ENCODE measurements at regions not wholly inside any gene's neighbourhood (a gene's known extent, or its start where the extent isn't known, plus 50 kb on each side); places are given as distances from the start of the nearest gene placed in this dataset.

DNA sequence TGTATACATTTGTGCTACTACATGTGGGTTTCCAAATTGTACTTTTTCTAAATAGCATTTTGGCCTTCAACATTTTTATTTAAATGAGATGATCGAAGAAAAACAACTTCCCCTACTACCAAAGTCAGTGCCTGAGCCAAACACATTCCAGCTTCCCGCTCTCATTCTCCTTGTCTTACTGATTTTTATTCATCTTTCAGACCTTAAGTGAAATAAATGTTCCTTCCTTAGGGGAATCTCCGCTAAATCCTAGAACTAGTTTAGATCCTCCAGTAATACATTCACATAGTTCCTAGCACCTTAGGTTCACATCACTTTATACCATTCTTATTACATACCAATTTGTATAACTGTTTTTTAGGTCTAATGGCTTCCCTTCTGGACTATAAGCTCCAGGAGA is 122.3 kb upstream of the COL3A1 start:
- no peak for DNase-seq (ENCODE audit: low spot score)

DNA sequence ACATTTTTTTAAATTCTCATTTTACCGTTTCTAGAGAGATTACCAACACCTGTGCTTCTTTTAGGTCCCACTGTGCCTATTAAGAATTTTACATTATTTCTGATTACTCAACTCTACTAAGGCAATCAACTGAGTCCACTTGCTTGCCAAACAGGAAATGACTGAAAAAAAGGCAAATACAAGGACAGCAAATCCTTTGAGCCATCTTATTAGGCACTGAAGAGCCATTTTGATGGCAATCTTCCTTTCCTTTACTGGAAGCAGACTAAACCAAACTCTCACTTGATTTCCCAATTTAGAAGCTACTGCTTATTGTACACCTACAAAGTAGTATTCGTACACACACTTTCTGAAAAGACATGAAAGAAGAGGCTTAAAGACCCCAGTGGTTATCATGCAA is 121.4 kb upstream of the COL3A1 start:
- DNase-seq (ENCODE audit: low spot score): no peak

DNA sequence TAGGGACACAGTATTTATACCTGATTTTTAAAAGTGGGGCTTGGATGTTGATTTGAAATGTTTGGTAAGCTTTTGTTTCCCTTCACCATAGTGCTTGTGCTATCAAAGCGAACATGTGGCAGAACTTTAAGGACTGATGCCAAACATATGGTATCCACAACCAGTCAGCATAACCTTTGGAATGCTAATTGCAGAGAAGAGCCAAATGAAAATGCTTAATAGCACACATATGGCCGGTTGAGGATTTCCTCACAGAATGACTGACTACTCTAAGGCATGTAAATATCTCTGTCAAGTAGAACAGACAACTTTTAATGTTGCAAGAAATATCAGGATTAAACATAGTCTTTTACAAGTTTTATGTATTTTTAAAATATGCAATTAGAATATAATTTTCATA is 120.9 kb upstream of the COL3A1 start:
- DNase-seq (ENCODE audit: low spot score): no peak

DNA sequence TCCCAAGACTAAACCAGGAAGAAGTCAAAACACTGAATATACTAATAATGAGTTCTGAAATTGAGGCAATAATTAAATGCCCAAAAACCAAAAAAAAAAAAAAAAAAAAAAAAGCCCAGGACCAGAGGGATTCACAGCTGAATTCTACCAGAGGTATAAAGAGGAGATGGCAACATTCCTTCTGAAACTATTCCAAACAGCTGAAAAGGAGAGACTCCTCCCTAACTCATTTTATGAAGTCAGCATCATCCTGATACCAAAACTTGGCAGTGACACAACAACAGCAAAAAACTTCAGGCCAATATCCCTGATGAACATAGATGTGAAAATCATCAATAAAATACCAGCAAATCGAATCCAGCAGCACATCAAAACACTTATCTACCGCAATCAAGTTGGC is 108.5 kb upstream of the COL3A1 start:
- no peak for DNase-seq (ENCODE audit: low spot score)

DNA sequence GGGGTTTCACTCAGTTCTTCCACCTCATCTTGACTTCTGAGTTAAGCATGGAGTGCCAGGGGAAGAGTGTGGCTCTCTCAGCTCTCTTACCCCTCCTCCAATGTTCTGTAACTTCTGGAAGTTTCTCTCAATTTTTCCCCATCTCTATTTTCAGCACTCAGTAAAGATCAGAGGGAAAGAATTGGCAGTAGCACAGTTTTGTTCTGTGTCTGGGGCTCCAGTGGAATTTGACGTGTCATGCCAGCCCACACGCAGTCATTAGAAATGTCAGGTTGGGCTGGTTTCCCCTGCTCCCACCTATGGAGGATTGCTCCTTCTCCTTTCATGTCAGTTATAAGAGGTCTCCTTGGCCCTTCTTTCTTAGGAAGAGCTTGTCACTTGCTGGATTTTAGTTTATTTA is 104.6 kb upstream of the COL3A1 start:
- DNase-seq (ENCODE audit: low spot score): no peak

DNA sequence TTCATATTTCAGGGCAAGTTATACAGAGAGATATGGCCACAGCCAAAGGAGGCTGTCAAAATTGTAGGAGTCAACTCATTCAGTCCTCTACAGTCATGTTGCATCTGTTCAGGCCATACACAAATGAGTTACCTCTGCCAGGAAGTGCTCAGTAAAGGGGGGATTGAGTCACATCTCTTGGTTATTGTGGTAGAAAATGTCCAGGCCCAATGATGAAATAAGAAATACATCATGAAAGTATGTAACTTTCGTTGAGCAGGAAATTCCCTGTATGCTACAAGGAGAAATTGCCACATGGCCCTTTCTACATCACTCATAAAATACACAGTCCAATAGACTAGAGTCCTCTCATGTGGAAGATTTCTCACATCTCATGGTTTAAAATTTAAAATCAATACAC is 103.9 kb upstream of the COL3A1 start:
- DNase-seq (ENCODE audit: low spot score): no peak

DNA sequence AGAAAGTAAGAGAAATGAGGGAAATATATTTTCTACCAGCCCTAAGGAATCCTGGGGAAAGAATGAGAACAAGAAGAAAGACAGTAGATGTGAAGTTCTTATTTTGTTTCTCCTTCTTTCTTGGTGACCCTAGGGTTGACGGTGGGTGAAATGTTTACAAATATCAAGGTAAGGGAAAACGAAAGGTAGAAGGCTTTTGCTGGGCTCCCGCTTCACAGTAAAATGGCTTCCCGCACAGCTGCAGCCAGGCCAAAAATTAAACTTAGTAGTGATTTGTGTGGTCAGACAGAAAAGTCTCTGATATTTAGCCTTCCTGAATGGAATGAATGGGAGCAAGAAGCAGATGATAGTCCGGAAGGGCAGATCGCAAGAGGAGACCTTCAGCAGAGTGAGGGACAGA is 99.1 kb upstream of the COL3A1 start:
- no peak for DNase-seq (ENCODE audit: low spot score)

DNA sequence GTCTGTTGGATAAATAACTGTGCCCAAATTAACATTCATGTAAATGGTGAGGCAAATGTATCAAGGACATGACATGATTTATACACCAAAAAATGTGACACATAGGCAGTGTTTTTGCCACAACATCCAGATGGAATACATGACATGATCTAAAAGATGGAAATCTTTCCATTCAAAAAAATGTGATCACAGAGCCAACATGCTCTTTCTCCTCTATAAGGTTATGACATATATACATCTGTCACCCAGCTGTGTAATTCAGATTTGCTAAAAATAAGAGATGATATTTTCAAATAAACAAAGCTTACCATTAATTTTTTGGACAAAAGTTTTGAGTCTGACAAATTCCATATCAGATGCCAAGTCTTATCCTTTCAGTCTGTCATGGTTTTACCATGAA is 95.5 kb upstream of the COL3A1 start:
- DNase-seq (ENCODE audit: low spot score): no peak

DNA sequence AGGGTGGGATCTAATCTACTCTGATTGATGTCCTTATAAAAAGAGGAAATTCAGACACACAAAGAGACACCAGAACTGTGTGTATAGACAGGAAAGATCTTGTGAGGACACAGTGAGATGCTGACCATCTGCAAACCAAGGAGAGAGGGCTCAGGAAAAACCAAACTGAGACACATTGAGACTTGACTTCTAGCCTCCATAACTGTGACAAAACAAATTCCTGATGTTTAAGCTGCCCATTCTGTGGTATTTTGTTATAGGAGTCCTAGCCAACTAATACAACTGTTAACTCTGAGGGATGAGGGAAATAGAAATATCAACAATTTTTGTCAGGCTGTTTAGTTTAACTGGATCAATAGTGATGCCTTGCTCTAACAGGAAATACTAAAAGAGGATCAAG is 93.4 kb upstream of the COL3A1 start:
- DNase-seq (ENCODE audit: low spot score): no peak

DNA sequence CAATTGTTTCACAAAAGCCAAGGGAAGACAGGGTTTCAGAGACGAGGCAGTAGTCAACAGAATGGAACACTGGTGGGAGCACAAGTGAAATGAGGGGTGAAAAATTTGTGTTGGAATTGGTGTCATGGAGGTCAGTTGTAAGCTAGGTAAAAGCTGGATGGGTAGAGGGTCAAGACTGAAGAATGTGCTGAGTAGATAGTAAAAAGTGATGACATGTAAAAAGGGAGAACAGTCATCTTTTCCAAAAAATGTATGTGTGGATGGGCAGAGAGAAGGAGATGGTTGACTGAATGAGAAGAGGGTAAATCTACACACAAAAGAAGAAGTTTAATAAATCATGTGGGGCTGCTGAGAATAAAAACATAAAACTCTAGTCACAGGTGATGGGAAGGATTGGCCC is 92.7 kb upstream of the COL3A1 start:
- no peak for DNase-seq (ENCODE audit: low spot score)

DNA sequence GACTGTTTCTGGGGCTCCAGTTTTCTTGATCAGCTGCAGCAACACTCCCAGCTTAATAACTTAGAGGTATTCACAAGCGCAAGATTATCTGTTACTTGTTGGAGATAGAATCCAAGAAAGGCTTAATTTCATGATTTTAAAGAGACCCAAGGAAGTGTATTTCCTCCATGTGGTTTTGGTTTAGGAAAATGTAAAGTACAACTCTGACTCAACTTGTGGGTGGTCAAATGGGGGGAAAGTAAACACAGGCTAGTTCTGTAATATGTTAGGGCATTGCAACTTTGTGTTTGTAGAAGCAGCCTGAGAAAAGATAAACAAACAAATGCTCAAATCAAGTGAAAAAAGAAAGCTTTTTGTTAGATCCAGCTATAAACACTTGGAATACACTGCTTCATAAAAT is 90.1 kb upstream of the COL3A1 start:
- DNase-seq (ENCODE audit: low spot score): no peak

DNA sequence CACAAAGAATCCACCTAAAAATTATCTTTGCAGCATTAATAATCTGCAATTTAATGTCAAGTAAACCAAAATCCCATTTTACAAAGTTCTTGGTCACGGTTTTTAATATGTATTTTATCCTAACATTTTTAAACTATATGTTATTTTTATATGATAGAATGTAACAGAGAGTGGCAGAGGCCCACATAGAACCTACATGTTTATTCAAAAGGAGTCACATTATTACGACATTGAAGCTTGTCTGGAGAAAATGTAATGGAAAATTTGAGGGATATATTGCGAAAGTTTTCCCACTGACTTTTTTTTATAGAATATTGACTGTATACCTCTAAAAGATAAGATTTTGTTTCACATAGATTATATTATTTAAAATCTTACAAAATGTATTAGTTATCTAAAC is 89.7 kb upstream of the COL3A1 start:
- no peak for DNase-seq (ENCODE audit: low spot score)

DNA sequence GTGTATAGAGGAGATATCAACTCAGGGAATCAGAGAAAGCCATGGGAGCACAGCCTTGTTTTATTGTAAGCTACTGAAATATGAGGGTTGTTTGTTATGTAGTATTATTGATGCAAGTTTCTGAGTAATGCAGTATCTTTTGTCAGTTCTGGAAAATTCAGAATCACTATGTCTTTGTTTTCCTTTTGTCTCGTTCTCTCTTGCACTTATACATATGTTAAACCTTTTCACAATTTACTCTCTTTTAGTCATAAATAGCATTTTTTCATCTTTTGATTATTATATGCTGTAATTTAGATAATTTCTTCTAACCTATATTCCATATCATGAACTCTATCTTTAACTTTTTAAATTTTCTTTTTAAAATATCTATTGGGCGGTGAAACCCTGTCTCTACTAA is 85.0 kb upstream of the COL3A1 start:
- DNase-seq (ENCODE audit: low spot score): no peak

DNA sequence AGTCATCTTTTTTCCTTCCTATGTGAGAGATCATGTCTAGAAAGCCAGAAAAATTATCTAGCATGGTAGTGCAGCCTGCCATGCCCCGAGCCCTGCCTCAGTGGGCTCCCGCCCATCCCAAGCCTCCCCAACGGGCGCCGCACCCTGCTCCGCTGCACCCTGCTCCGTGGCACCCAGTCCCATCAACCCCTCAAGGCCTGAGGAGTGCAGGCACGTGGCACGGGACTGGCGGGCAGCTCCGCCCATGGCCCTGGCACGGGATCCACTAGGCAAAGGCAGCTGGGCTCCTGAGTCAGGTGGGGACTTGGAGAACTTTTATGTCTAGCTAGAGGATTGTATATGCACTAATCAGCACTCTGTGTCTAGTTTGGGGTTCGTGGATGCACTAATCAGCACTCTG is 83.4 kb upstream of the COL3A1 start:
- DNase-seq (ENCODE audit: low spot score): no peak

DNA sequence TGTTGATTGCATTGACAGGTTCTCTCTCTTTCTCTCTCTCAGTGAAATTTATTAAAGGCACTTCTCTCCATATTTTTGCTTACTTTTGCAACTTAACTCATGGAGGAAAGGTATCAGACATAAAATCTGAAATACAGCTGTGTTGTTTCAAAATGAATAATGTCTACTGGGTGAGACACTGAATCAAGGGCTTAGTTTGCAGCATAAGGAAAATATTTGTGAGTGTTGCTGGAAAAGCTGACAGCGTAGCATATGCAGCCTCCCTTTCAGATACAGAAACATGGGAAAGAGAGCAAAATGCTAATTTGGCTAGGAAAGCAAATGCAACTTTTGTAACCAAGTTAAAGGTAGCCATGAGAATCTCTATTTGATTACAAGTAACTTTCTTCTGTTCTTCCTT is 81.5 kb upstream of the COL3A1 start:
- no peak for DNase-seq (ENCODE audit: low spot score)

DNA sequence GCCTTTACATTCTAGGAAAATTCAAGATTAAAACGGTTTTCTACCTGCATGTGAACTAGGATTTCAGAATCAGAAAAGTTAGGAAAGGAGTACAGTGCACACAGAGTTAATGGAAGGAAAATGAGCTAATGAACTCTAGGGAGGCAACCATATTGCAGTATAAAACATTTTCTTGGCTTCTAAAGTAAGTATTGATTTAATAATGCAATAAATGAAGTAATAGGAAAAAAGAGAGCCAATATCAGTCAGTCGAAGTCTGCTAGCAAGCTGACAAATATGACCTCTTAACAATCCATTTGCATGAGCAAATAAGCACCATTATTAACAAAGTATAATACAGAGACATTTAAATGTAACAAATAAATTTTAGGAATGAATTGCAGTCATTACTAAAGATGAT is 80.2 kb upstream of the COL3A1 start:
- no peak for DNase-seq (ENCODE audit: low spot score)

DNA sequence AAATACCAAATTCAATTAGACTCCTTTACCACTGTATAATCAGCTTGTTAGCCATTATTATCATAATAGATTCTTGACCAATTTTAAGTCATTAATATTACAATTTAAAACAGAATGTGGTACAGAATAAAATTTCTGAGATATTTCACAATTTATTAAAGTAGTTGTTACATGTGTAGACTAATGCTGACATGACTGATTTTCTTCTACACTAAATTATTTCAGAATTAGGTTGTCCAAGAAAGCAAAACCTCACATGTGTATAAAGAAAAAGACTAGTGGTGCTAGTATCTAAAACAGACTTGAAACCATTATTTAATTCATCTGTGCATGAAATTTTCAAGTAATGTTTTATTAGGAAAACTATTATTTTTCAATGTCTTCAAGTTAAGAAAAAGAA is 79.2 kb upstream of the COL3A1 start:
- no peak for DNase-seq (ENCODE audit: low spot score)

DNA sequence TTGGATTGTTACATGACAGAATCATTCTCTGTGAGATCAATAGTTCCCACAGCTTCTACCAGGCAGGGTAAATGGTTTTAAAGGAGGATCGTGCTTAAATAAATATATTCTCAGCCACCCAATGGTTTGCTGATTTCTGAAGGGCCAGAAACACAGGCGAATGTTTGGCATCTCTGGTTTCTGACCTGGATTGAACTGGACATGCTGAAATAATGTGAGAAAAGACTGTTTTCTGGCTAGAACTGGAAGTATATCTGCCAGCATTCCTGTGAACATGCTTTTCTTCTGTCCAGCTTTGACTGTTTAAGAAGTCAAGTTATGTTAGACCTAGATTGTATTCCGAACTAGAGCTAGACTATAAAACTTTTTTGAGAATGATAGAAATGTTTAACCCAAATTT is 77.1 kb upstream of the COL3A1 start:
- DNase-seq (ENCODE audit: low spot score): no peak

DNA sequence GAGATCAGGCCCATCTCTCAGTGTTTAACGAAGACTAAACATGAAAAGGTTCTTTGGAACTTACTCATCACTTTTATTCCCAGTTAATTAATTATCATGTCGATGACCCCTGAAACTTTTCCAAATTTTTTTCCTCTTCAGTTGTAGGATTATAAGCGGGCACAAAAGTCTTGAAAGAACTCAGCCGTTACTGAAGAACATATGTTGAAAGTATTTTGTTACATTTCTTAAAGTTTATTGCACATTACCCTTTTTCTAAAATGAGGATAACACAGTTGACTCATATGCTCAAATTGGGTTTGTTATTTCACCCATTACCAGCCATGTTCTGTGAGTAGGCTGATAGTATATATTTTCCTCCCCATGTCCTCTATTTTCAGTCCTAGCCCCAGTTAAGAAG is 75.9 kb upstream of the COL3A1 start:
- no peak for DNase-seq (ENCODE audit: low spot score)

DNA sequence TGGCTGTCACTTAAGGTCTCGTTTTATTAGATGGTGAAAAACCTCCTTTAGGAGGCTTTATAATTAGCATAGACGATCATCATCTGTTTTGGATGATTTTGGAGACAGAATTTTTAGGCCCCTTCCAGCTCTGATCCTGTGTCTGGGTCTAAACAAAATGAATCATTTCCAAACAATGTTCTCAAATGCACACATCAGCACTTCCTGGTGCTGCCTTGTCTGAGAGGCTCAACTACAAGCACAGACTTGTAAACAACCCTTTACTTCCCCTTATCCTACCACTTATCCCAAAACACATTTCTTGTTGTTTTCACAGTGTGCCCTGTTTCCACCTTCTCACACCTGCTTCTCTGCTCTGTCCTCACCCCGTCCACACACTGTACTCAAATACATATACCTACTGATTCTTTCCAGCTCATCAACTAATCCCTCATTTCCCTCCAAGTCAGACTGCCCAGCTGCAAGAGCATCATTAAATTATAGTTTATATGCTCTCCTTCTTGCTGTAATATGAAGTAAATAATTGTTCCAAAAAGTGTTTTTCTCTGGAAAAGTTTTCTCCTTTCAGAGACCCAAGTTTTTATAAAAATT is 71.2 kb upstream of the COL3A1 start:
- no peak for DNase-seq (ENCODE audit: low spot score)

DNA sequence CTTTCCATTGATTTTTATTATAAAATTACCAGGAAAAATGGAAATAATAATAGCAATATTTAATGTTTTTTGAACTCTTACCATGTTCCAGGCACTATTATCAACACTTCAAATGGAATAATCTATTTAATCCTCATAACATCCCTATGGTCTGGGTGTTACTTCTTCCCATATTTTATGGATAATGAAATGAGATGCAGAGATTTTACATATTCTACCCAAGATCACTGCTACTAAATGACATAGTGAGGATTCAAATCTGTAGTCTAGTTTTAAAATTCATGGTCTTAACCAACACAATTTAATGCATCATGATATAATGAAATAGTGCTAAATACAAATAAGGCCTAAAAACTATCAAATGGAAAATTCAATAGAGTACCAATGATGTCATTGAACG is 70.4 kb upstream of the COL3A1 start:
- DNase-seq (ENCODE audit: low spot score): no peak

DNA sequence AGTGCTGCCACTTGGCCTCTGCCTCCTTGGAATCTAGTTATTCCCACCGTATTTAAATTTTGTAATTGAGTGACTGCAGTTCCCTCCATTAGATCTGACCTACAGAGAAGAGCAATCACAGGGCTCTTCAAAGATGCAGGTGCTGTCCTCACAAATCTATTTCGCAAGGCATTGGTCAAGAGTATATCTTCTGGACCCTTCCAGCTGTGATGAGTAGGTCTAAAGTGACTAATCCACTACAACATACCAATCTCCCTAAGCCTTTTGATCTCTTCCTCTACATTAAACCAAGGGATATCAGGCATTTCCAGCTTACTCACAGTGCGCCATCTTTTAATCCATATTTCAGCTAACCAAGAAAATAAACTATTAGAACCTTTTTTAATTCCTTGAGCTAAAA is 65.1 kb upstream of the COL3A1 start:
- no peak for DNase-seq (ENCODE audit: low spot score)

DNA sequence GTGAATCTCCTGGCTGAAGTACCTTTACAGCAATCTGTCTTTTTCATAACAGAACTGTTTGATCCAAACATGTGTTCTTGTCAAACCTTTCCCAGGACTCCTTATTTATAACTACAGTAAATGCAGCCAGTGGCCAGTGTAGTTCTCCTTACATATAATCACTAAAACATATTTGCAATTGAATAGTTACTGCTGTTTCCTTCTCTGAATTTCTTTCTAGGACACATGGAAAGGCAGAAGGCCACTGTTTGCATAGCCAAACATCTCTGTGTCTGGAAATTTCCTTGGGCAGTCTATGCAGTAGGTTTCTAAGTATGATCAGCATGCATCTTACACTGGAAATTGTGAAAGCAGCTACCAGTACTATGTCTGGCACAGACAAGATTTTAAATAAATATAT is 57.4 kb upstream of the COL3A1 start:
- DNase-seq (ENCODE audit: low spot score): no peak

DNA sequence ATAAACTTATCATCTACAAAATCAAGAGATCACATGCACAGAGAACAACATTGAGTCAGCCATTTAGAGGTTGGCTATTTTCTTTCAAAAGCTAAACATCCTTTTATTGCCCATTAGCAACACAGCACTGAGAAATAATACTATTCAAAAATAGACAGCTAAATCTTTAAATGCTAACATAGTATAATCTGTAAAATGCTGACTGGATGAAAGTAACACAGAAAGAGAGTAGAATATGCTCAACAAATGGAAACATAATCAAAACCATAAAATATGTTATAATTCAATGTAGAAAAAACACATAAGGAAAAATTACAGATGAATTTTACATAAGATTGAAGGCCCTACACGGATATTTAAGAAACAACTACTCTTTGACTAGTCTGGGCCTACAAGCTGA is 56.5 kb upstream of the COL3A1 start:
- DNase-seq (ENCODE audit: low spot score): no peak

DNA sequence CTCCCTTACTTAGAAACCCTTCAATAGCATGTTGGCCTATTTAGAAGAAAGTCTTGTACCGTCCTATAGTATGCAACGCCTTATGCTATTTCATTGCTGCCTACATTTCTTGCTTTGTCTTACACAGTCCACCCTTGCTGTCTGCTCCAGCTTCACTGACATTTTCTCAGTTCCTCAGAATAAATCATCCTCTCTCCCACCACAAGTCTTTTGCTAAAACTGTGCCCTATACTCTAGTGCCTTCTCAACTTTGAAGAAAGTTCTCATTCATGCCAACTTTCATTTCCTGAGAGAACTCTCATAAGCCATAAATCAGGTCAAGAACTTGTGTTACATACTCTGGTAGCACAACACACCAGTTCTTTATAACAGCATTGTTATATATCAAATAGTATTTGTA is 54.3 kb upstream of the COL3A1 start:
- no peak for DNase-seq (ENCODE audit: low spot score)

Measured in left forelimb (tissue), 1 donor.